GM21360 (cell line): ENCODE measurements at regions not wholly inside any gene's neighbourhood (a gene's known extent, or its start where the extent isn't known, plus 50 kb on each side); places are given as distances from the start of the nearest gene placed in this dataset.
"Not testable (repeated sequence)": the region's sequence is repeated elsewhere in the genome, so short reads cannot be mapped to it uniquely, and the experiment has no call there.

ENCODE experiments used
- ATAC-seq: cut with Tn5 transposase; IDR thresholded peaks from one replicate; pipeline ENCODE4 v1.9.1; 2021; ENCODE audit warnings: mild to moderate bottlenecking, moderate library complexity; ENCODE audit not compliant: unreplicated experiment

GRCh38 chr5:62142351-62142750 lies 163.7 kb upstream of the KIF2A start:
- ATAC-seq, result no peak

- ATAC-seq, result no peak
These were observed 162.5 kb upstream of the KIF2A start for GRCh38 chr5:62143268-62144229.

- no peak for ATAC-seq
These were observed 161.5 kb upstream of the KIF2A start for GRCh38 chr5:62144401-62145022.

GRCh38 chr5:62149879-62150278 lies 156.1 kb upstream of the KIF2A start:
- no peak for ATAC-seq

GRCh38 chr5:62152394-62153087 lies 153.5 kb upstream of the KIF2A start:
- ATAC-seq, result no peak

- no peak for ATAC-seq
These were observed 151.2 kb upstream of the KIF2A start for GRCh38 chr5:62154758-62155157.

GRCh38 chr5:62155988-62156387 lies 150.0 kb upstream of the KIF2A start:
- no peak for ATAC-seq

GRCh38 chr5:62167561-62168057 lies 138.4 kb upstream of the KIF2A start:
- ATAC-seq, result no peak

- ATAC-seq, result no peak
These were observed 137.3 kb upstream of the KIF2A start for GRCh38 chr5:62168506-62169281.

- no peak for ATAC-seq
These were observed 127.7 kb upstream of the KIF2A start for GRCh38 chr5:62178258-62178657.

GRCh38 chr5:62182802-62183201 lies 123.2 kb upstream of the KIF2A start:
- no peak for ATAC-seq

GRCh38 chr5:62183727-62184126 lies 122.3 kb upstream of the KIF2A start:
- no peak for ATAC-seq

- no peak for ATAC-seq
These were observed 121.6 kb upstream of the KIF2A start for GRCh38 chr5:62184444-62184843.

GRCh38 chr5:62190173-62190572 lies 115.8 kb upstream of the KIF2A start:
- no peak for ATAC-seq

GRCh38 chr5:62190931-62191330 lies 115.1 kb upstream of the KIF2A start:
- no peak for ATAC-seq

- no peak for ATAC-seq
These were observed 113.0 kb upstream of the KIF2A start for GRCh38 chr5:62192958-62193357.

- not testable (repeated sequence) for ATAC-seq
These were observed 109.5 kb upstream of the KIF2A start for GRCh38 chr5:62196532-62196931.

- no peak for ATAC-seq
These were observed 108.3 kb upstream of the KIF2A start for GRCh38 chr5:62197697-62198096.

- ATAC-seq, result no peak
These were observed 107.6 kb upstream of the KIF2A start for GRCh38 chr5:62198421-62198820.

GRCh38 chr5:62199792-62200716 lies 106.0 kb upstream of the KIF2A start:
- ATAC-seq, result no peak
